ENCODE measurements at regions not wholly inside any gene's neighbourhood (a gene's known extent, or its start where the extent isn't known, plus 50 kb on each side); places are given as distances from the start of the nearest gene placed in this dataset.

DNA sequence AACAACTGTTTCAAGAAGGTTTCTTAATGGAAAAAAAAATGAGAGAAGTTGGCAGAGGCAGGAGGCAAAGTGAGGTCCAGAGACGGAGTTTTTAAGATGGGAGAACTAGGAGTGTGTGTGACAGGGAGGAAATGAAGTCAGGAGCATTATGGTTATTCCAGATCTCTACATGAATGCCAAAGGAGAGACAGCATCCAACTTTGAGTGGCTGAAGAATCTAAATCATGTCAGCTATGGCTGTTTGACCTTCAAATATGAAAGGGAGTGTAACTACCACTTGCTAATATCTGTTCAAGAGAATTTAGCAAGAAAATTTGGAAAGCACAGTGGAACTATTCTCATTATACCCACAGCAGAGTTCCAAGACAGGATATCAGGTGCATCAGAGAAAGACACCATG is 81.2 kb upstream of the CCBE1 start:
- intact Hi-C loops (cut with DNase I; ENCODE audit: low total_unique reads): no loop called here
- no peak for TF ChIP-seq POLR2A (IDR thresholded peaks at IDR 0.05)
- TF ChIP-seq, protein P1, sequence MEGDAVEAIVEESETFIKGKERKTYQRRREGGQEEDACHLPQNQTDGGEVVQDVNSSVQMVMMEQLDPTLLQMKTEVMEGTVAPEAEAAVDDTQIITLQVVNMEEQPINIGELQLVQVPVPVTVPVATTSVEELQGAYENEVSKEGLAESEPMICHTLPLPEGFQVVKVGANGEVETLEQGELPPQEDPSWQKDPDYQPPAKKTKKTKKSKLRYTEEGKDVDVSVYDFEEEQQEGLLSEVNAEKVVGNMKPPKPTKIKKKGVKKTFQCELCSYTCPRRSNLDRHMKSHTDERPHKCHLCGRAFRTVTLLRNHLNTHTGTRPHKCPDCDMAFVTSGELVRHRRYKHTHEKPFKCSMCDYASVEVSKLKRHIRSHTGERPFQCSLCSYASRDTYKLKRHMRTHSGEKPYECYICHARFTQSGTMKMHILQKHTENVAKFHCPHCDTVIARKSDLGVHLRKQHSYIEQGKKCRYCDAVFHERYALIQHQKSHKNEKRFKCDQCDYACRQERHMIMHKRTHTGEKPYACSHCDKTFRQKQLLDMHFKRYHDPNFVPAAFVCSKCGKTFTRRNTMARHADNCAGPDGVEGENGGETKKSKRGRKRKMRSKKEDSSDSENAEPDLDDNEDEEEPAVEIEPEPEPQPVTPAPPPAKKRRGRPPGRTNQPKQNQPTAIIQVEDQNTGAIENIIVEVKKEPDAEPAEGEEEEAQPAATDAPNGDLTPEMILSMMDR (IDR thresholded peaks at IDR 0.05): no peak
- DNase-seq: no peak
- H3K9me3 ChIP-seq: no peaks in the 10 kb centered on the region
- no peak overlapping the region for H3K27ac ChIP-seq
- H3K36me3 ChIP-seq: no peaks in the 10 kb centered on the region
- no peaks in the 10 kb centered on the region for H3K4me1 ChIP-seq
- H3K27me3 ChIP-seq: no peaks in the 10 kb centered on the region
- H3K4me3 ChIP-seq: no peak overlapping the region

DNA sequence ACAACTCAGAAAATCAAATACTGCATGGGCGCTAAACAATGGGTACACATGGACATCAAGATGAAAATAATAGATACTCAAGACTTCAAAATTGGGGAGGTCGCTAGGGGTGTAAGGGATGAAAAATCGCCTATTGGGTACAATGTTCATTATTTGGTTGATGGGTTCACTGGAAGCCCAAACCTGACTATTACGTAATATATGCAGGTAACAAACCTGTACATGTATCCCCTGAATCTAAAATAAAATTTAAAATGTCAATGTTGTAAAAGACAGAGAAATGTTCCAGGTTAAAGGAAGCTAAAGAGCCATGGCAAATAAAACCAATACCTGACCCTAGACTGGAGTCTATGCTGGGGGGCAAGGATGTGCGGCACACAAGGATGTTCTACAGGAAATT is 80.4 kb upstream of the CCBE1 start:
- H3K9me3 ChIP-seq: no peaks in the 10 kb centered on the region
- TF ChIP-seq POLR2A (IDR thresholded peaks at IDR 0.05): no peak
- TF ChIP-seq, protein P1 (IDR thresholded peaks at IDR 0.05): no peak
- H3K4me3 ChIP-seq: no peak overlapping the region
- H3K36me3 ChIP-seq: no peaks in the 10 kb centered on the region
- DNase-seq: no peak
- intact Hi-C loops (cut with DNase I; ENCODE audit: low total_unique reads): no loop called here
- no peak overlapping the region for H3K27ac ChIP-seq
- H3K4me1 ChIP-seq: no peaks in the 10 kb centered on the region
- no peaks in the 10 kb centered on the region for H3K27me3 ChIP-seq

DNA sequence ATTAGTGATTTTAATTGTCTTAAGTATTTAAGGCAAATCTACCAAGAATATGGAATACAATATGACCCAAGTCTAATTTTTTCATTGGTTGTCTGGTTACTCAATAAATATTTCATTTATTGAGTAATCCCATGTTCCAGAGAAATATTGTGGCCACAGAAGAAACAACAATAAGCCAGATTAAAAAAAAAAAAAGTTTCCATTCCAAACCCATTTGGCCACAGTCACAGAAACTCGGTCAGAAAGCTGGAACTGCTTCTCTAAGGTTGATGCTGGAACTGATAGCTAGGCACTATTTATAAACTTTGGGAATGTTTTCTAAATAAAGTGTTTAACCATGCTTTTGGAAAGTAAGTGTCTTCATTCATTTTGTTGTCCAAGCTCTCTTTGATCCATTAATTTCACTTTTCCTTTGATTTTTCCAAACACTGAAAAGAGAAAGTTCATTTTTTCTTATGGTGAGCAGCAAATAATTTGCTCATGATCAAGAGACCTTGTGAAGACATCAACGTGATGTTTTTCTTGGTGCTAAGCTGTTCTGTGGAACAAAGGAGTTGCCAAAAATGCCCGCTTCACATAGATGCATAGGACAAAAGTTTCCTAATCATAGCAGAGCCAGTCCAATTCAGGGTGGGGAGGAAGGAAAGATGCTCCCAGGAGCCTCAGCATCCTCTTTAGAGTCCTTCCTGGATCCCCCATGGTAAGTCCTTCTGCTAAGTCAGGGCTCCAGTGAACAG is 72.1 kb upstream of the CCBE1 start:
- Histone ChIP-seq H3K4me3 (no peak overlapping the region), H3K27ac (no peak overlapping the region)
- no peak for DNase-seq

DNA sequence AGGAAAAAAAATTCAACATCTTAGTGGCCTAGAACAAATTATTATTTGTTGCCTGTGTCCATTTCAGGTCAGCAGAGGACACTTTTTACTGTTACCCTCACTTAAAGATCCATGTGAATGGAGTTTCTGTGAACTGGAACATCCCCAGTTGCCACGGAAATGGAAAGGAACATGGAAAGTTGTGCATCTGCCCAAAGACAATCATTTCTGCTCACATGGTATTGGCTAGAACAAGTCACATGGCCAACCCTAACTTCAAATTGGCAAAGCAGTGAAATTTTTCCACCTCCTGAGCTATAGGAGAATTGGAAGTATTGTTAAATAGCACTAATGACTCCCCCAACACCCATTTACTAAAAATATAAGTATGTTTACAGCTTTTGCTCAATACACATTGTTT is 71.2 kb upstream of the CCBE1 start:
- Histone ChIP-seq H3K4me3 (no peak overlapping the region), H3K36me3 (no peaks in the 10 kb centered on the region), H3K27me3 (no peaks in the 10 kb centered on the region), H3K4me1 (no peaks in the 10 kb centered on the region), H3K27ac (no peak overlapping the region), H3K9me3 (no peaks in the 10 kb centered on the region)
- intact Hi-C loops (cut with DNase I; ENCODE audit: low total_unique reads): no loop called here
- DNase-seq: no peak
- TF ChIP-seq POLR2A (IDR thresholded peaks at IDR 0.05): no peak
- TF ChIP-seq, protein P1 (IDR thresholded peaks at IDR 0.05): no peak

More for the DNA sequence above, 72.1 kb upstream of the CCBE1 start:
- no peaks in the 10 kb centered on the region for H3K27me3 ChIP-seq
- H3K4me1 ChIP-seq: no peaks in the 10 kb centered on the region
- no peaks in the 10 kb centered on the region for H3K9me3 ChIP-seq
- intact Hi-C loops (cut with DNase I; ENCODE audit: low total_unique reads): no loop called here
- TF ChIP-seq, protein P1 (IDR thresholded peaks at IDR 0.05): no peak
- no peak for TF ChIP-seq POLR2A (IDR thresholded peaks at IDR 0.05)
- H3K36me3 ChIP-seq: no peaks in the 10 kb centered on the region

GRCh38 chr18:59767732-59768131 is 70.5 kb upstream of the CCBE1 start:
- no peak overlapping the region for H3K27ac ChIP-seq
- no peaks in the 10 kb centered on the region for H3K27me3 ChIP-seq
- intact Hi-C loops (cut with DNase I; ENCODE audit: low total_unique reads): no loop called here

More at GRCh38 chr18:59767732-59768131, 70.5 kb upstream of the CCBE1 start:
- Histone ChIP-seq H3K36me3 (no peaks in the 10 kb centered on the region), H3K4me1 (no peaks in the 10 kb centered on the region), H3K4me3 (no peak overlapping the region), H3K9me3 (no peaks in the 10 kb centered on the region)
- no peak for DNase-seq
- TF ChIP-seq POLR2A (IDR thresholded peaks at IDR 0.05): no peak
- TF ChIP-seq, protein P1 (IDR thresholded peaks at IDR 0.05): no peak
